Vagina (tissue), 2 donors: ENCODE measurements at regions not wholly inside any gene's neighbourhood (a gene's known extent, or its start where the extent isn't known, plus 50 kb on each side); places are given as distances from the start of the nearest gene placed in this dataset.

Experiments used
- DNase-seq, 2 donors: peaks; one replicate each; pipeline ENCODE4 v3.0.0-alpha.2; 2017; ENCODE audit errors: extremely low spot score in 2 of 2
- H3K27ac ChIP-seq: fragments of 200-600 bp; sonication (generic); one replicate; pipeline ENCODE4 v1.5.1; 2019
- H3K27me3 ChIP-seq: fragments of 200-600 bp; sonication (generic); one replicate; pipeline ENCODE4 v1.5.1; 2019
- H3K36me3 ChIP-seq, 2 donors: fragments of 200-600 bp; sonication (generic); one replicate each; pipeline ENCODE4 v1.5.1; 2017 to 2019
- H3K4me1 ChIP-seq: fragments of 200-600 bp; sonication (generic); one replicate; pipeline ENCODE4 v1.5.1; 2019
- H3K4me3 ChIP-seq, 2 donors: fragments of 200-600 bp; sonication (generic); 1 replicate in 1 of 2; 2 replicates in 1 of 2; pipeline ENCODE4 v1.5.1; 2016 to 2019
- H3K9me3 ChIP-seq: fragments of 200-600 bp; sonication (generic); one replicate; pipeline ENCODE4 v1.5.1; 2019
- POLR2A ChIP-seq, 2 donors: fragments of 450-650 bp; IDR thresholded peaks; one replicate each; pipeline ENCODE4 v1.6.1; 2017; ENCODE audit warnings: antibody characterized with exemption in 2 of 2, mild to moderate bottlenecking in 2 of 2, moderate library complexity in 2 of 2
- POLR2AphosphoS5 ChIP-seq, 2 donors: sonication (generic); formaldehyde crosslinking; IDR thresholded peaks; one replicate each; pipeline ENCODE4 v1.9.0; 2017; ENCODE audit warnings: antibody characterized with exemption in 2 of 2, mild to moderate bottlenecking in 2 of 2, low read depth in 1 of 2; ENCODE audit not compliant: insufficient read depth in 1 of 2
- intact Hi-C: fragments of 100-400 bp; cut with DNase I; formaldehyde crosslinking; loops from one replicate; pipeline ENCODE4 v1.15.1; 2023
- TF ChIP-seq, protein P1 (sequence below), 3 experiments: fragments of 450-650 bp in 2 of 3; fragments of 200-600 bp in 1 of 3; sonication (generic) in 1 of 3; IDR thresholded peaks; one replicate each; pipeline ENCODE4 v1.5.1; 2017 to 2019; ENCODE audit warnings: antibody characterized with exemption in 3 of 3, mild to moderate bottlenecking in 2 of 3, moderate library complexity in 2 of 3

DNA sequence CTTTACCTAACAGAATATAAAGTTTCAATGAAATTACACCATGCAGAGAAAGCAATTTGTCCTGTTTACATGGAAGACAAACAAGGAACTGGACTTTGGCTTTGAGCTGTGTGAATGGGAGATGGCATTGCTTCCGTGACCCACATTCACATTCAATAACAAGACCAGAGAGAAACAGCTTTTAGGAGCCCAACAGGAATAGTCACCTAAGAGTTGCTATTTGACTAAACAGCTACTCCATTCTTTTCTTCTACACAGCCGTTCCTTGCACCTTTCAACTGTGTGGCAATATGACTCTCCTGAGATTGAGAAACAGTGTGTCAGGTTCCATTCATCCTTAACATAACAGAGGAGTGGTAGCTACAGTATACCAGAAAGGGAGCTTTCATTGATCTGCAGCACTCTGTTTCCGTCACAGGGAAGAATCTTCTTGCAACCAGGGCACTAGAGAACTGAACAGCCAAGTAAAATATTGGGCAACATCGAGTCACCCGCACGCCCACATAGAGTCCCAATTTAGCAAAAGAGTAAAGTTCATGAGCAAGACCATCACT, 355.1 kb downstream of the HAO1 start:
- no peaks in the 10 kb centered on the region for H3K27me3 ChIP-seq
- H3K4me1 ChIP-seq: no peaks in the 10 kb centered on the region
- no peaks in the 10 kb centered on the region for H3K36me3 ChIP-seq
- TF ChIP-seq, protein P1, sequence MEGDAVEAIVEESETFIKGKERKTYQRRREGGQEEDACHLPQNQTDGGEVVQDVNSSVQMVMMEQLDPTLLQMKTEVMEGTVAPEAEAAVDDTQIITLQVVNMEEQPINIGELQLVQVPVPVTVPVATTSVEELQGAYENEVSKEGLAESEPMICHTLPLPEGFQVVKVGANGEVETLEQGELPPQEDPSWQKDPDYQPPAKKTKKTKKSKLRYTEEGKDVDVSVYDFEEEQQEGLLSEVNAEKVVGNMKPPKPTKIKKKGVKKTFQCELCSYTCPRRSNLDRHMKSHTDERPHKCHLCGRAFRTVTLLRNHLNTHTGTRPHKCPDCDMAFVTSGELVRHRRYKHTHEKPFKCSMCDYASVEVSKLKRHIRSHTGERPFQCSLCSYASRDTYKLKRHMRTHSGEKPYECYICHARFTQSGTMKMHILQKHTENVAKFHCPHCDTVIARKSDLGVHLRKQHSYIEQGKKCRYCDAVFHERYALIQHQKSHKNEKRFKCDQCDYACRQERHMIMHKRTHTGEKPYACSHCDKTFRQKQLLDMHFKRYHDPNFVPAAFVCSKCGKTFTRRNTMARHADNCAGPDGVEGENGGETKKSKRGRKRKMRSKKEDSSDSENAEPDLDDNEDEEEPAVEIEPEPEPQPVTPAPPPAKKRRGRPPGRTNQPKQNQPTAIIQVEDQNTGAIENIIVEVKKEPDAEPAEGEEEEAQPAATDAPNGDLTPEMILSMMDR (IDR thresholded peaks at IDR 0.05): no peak
- TF ChIP-seq POLR2AphosphoS5 (IDR thresholded peaks at IDR 0.05; ENCODE audit: insufficient read depth in 1 of 2, low read depth in 1 of 2) (no peak), POLR2A (IDR thresholded peaks at IDR 0.05) (no peak)
- no peak overlapping the region for H3K27ac ChIP-seq
- H3K9me3 ChIP-seq: no peaks in the 10 kb centered on the region
- no peak for DNase-seq
- intact Hi-C loops: no loop called here
- H3K4me3 ChIP-seq: no peak overlapping the region

DNA sequence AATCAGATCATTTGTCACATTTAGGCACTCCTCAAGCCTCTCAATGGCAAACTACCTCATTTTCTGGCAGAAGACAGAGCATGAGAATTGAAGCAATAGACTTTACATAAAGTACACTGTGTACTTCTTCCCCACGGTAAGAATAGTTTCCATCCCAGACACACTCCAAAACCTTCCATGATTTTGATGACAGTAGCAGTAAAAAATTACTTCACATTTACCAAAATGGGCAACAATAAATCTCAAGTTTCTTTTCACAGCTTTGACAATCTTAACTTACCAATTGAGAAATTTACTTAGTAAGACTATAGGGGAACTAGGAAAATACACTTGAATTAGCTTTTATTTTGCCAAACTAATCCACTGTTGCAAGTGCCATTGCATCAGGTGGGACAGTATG, 353.8 kb downstream of the HAO1 start:
- intact Hi-C loops: no loop called here
- Histone ChIP-seq H3K4me3 (no peak overlapping the region), H3K4me1 (no peaks in the 10 kb centered on the region), H3K27ac (no peak overlapping the region), H3K36me3 (no peaks in the 10 kb centered on the region), H3K27me3 (no peaks in the 10 kb centered on the region), H3K9me3 (no peaks in the 10 kb centered on the region)
- no peak for DNase-seq
- TF ChIP-seq, protein P1 (IDR thresholded peaks at IDR 0.05): no peak
- TF ChIP-seq POLR2A (IDR thresholded peaks at IDR 0.05): no peak
- no peak for TF ChIP-seq POLR2AphosphoS5 (IDR thresholded peaks at IDR 0.05; ENCODE audit: insufficient read depth in 1 of 2, low read depth in 1 of 2)

- no peaks in the 10 kb centered on the region for H3K9me3 ChIP-seq
- no peaks in the 10 kb centered on the region for H3K4me1 ChIP-seq
- no peak overlapping the region for H3K4me3 ChIP-seq
- H3K36me3 ChIP-seq: no peaks in the 10 kb centered on the region
- DNase-seq: no peak
- H3K27me3 ChIP-seq: no peaks in the 10 kb centered on the region
- TF ChIP-seq, protein P1 (IDR thresholded peaks at IDR 0.05): no peak
- TF ChIP-seq POLR2AphosphoS5 (IDR thresholded peaks at IDR 0.05; ENCODE audit: insufficient read depth in 1 of 2, low read depth in 1 of 2) (no peak), POLR2A (IDR thresholded peaks at IDR 0.05) (no peak)
- H3K27ac ChIP-seq: no peak overlapping the region
- intact Hi-C loops: no loop called here
Observed at GRCh38 chr20:7589164-7589563, 351.1 kb downstream of the HAO1 start.

- Histone ChIP-seq H3K9me3 (no peaks in the 10 kb centered on the region), H3K36me3 (no peaks in the 10 kb centered on the region), H3K4me3 (no peak overlapping the region), H3K27ac (no peak overlapping the region), H3K27me3 (no peaks in the 10 kb centered on the region), H3K4me1 (no peaks in the 10 kb centered on the region)
- TF ChIP-seq, protein P1 (IDR thresholded peaks at IDR 0.05): no peak
- no peak for TF ChIP-seq POLR2A (IDR thresholded peaks at IDR 0.05)
- no peak for TF ChIP-seq POLR2AphosphoS5 (IDR thresholded peaks at IDR 0.05; ENCODE audit: insufficient read depth in 1 of 2, low read depth in 1 of 2)
- no peak for DNase-seq
- intact Hi-C loops: no loop called here
Observed at GRCh38 chr20:7596541-7596940, 343.7 kb downstream of the HAO1 start.

DNA sequence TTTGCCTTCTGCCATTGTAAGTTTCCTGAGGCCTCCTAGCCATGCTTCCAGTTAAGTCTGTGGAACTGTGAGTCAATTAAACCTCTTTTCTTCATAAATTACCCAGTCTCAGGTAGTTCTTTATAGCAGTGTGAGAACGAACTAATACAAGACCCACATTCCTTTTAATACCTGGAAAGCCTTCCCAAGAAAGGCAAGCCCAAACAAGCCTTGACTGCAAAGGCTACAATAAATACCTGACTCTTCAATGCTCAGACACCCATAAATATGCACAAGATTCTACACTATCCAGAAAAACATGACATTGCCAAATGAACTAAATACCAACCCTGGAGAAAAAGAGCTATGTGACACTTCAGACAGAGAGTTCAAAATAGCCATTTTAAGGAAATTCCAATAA, 338.8 kb downstream of the HAO1 start:
- TF ChIP-seq, protein P1 (IDR thresholded peaks at IDR 0.05): no peak
- TF ChIP-seq POLR2A (IDR thresholded peaks at IDR 0.05) (no peak), POLR2AphosphoS5 (IDR thresholded peaks at IDR 0.05; ENCODE audit: insufficient read depth in 1 of 2, low read depth in 1 of 2) (no peak)
- no peaks in the 10 kb centered on the region for H3K9me3 ChIP-seq
- DNase-seq: no peak
- intact Hi-C loops: loop anchor here (5.0 kb wide), 1 partner anchor 104 kb away; no protein-coding TSS in a partner anchor
- no peaks in the 10 kb centered on the region for H3K36me3 ChIP-seq
- no peaks in the 10 kb centered on the region for H3K4me1 ChIP-seq
- no peak overlapping the region for H3K27ac ChIP-seq
- no peak overlapping the region for H3K4me3 ChIP-seq
- no peaks in the 10 kb centered on the region for H3K27me3 ChIP-seq
